ENCODE measurements at regions not wholly inside any gene's neighbourhood (a gene's known extent, or its start where the extent isn't known, plus 50 kb on each side); places are given as distances from the start of the nearest gene placed in this dataset.
"Not testable (repeated sequence)": the region's sequence is repeated elsewhere in the genome, so short reads cannot be mapped to it uniquely, and the experiment has no call there.

DNA sequence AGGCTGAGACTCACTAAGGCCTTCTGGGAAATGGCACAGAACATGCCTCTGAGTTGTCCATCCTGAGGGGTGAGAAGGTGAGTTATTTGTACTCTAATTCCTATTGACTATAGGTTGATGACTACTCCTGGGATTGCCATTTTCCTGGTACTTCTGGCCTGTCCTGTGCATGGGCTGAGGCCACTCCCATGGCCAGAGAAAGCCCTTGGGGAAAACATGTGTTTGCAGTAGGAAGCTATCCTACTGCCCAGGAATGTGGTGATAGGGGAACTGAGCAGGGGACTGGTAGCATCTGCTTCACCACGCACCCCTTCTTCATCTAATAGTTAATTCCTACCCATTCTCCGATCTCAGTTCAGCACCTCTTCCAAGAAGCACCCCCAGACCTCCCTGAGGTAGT lies 62.6 kb upstream of the MEX3C start:
- Histone ChIP-seq H3K4me1 (ENCODE audit: control insufficient read depth in 1 of 2, insufficient read depth in 2 of 2, low read depth in 1 of 2, low read length in 1 of 2) (peaks cover 0 to 5% of the 10 kb centered on the region in 2 experiments; a peak in 2 of 4 replicates), H3K9ac (no peak overlapping the region), H3K27me3 (ENCODE audit: insufficient read depth) (no peaks in the 10 kb centered on the region), H2AFZ (ENCODE audit: low read depth) (no peak overlapping the region), H3K36me3 (replicated peaks in 1 of 2; ENCODE audit: control insufficient read depth in 1 of 2, insufficient read depth in 2 of 2, low read length in 1 of 2) (no peaks in the 10 kb centered on the region), H3K4me2 (no peak overlapping the region), H3K9me2 (no peaks in the 10 kb centered on the region), H3K79me2 (ENCODE audit: insufficient read depth) (no peaks in the 10 kb centered on the region), H3K27ac (ENCODE audit: low read depth in 2 of 2, low read length in 1 of 2) (no peak overlapping the region), H3K9me3 (no peaks in the 10 kb centered on the region), H3F3A (replicated peaks; ENCODE audit: insufficient read depth) (no peaks in the 10 kb centered on the region), H4K20me1 (ENCODE audit: insufficient read depth) (no peaks in the 10 kb centered on the region), H3K4me3 (ENCODE audit: low read depth in 2 of 2, low read length in 1 of 2) (no peak overlapping the region)
- WGBS (ENCODE audit: low lambda C conversion rate), result 36% methylated on average over 2 of the region's 2 CpGs
- CTCF ChIA-PET, result interaction anchor here (1.3 kb wide), 1 partner anchor 11 kb away, joined by 4 read pairs; no protein-coding TSS in a partner anchor
- no peak for TF ChIP-seq NRF1 (IDR thresholded peaks at IDR 0.05; ENCODE audit: low read depth, low read length)
- 0 out of 2 replicates have a peak, but pooled peaks have one; percentile 25 for TF ChIP-seq RCOR1 (IDR thresholded peaks at IDR 0.05; ENCODE audit: low read length)
- DNase-seq, result no peak
- POLR2A ChIA-PET, result no interaction called here

DNA sequence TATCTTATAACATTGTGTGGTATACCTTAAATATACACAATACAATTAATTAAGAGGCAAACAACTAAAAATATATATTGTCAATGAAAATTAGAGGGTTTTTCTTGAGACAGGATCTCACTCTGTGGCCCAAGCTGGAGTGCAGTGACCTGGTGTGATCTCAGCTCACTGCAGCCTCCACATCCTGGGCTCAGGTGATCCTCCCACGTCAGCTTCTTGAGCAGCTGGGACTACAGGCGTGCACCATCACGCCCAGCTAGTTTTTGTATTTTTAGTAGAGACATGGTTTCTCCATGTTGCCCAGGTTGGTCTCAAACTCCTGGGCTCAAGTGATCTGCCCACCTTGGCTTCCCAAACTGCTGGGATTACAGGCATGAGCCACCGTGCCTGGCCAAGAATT lies 68.6 kb upstream of the MEX3C start:
- CTCF ChIA-PET, result not testable (repeated sequence)

DNA sequence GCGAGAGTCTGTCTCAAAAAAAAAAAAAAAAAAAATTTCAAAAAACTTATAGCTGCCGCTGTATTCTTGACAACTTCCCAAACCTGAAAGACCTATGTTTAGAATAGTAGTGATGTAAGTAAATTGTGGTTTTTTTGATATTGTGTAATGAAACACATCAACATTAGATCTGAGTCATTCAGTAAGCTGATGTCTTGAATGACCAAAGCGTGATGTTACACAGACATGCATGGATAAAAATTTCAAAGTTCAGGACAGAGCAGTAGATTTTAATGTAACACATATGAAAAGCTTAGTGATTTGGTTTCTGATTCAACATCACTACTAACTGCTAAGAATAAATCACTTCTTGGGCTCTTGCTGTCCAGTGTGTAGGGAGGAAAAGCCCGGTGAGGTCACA lies 69.3 kb upstream of the MEX3C start:
- ChIA-PET CTCF (interaction anchor here (0.7 to 1.0 kb wide), 2 partner anchors 11 to 156 kb away, joined by 3 to 4 read pairs; no protein-coding TSS in a partner anchor), POLR2A (no interaction called here)
- H3K4me2 ChIP-seq, result no peak overlapping the region
- no peaks in the 10 kb centered on the region for H3K9me3 ChIP-seq
- H3K79me2 ChIP-seq (ENCODE audit: insufficient read depth), result no peaks in the 10 kb centered on the region
- no peak overlapping the region for H2AFZ ChIP-seq (ENCODE audit: low read depth)
- H3K4me1 ChIP-seq (ENCODE audit: control insufficient read depth in 1 of 2, insufficient read depth in 2 of 2, low read depth in 1 of 2, low read length in 1 of 2), result no peaks in the 10 kb centered on the region
- no peaks in the 10 kb centered on the region for H3K9me2 ChIP-seq
- no peaks in the 10 kb centered on the region for H3K36me3 ChIP-seq (replicated peaks in 1 of 2; ENCODE audit: control insufficient read depth in 1 of 2, insufficient read depth in 2 of 2, low read length in 1 of 2)
- no peak overlapping the region for H3K27ac ChIP-seq (ENCODE audit: low read depth in 2 of 2, low read length in 1 of 2)
- H3K4me3 ChIP-seq (ENCODE audit: low read depth in 2 of 2, low read length in 1 of 2), result no peak overlapping the region
- H3K27me3 ChIP-seq (ENCODE audit: insufficient read depth), result no peaks in the 10 kb centered on the region
- no peaks in the 10 kb centered on the region for H4K20me1 ChIP-seq (ENCODE audit: insufficient read depth)
- TF ChIP-seq JUND (IDR thresholded peaks at IDR 0.05), result no peak
- TF ChIP-seq, protein P1, sequence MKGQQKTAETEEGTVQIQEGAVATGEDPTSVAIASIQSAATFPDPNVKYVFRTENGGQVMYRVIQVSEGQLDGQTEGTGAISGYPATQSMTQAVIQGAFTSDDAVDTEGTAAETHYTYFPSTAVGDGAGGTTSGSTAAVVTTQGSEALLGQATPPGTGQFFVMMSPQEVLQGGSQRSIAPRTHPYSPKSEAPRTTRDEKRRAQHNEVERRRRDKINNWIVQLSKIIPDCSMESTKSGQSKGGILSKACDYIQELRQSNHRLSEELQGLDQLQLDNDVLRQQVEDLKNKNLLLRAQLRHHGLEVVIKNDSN (IDR thresholded peaks at IDR 0.05; ENCODE audit: borderline replicate concordance, low read depth), result no peak
- no peak for TF ChIP-seq RAD21 (IDR thresholded peaks at IDR 0.05; ENCODE audit: low read length)
- no peak for TF ChIP-seq POLR2AphosphoS5 (IDR thresholded peaks at IDR 0.05; ENCODE audit: low read depth, low read length)
- WGBS (ENCODE audit: low lambda C conversion rate), result 71% methylated on average over 4 of the region's 4 CpGs
- H3K9ac ChIP-seq, result no peak overlapping the region
- no peak for DNase-seq
- no peaks in the 10 kb centered on the region for H3F3A ChIP-seq (replicated peaks; ENCODE audit: insufficient read depth)

More for the DNA sequence above, 68.6 kb upstream of the MEX3C start:
- H3K9ac ChIP-seq; H4K20me1 ChIP-seq (ENCODE audit: insufficient read depth); H3K27me3 ChIP-seq (ENCODE audit: insufficient read depth); H3K9me3 ChIP-seq; H3K27ac ChIP-seq (ENCODE audit: low read depth in 2 of 2, low read length in 1 of 2); DNase-seq; H3F3A ChIP-seq (replicated peaks; ENCODE audit: insufficient read depth); H2AFZ ChIP-seq (ENCODE audit: low read depth); H3K4me1 ChIP-seq (ENCODE audit: control insufficient read depth in 1 of 2, insufficient read depth in 2 of 2, low read depth in 1 of 2, low read length in 1 of 2); H3K36me3 ChIP-seq (replicated peaks in 1 of 2; ENCODE audit: control insufficient read depth in 1 of 2, insufficient read depth in 2 of 2, low read length in 1 of 2); H3K4me3 ChIP-seq (ENCODE audit: low read depth in 2 of 2, low read length in 1 of 2); H3K79me2 ChIP-seq (ENCODE audit: insufficient read depth); H3K9me2 ChIP-seq; POLR2A ChIA-PET; H3K4me2 ChIP-seq: not testable (repeated sequence)
- 39% methylated on average over 4 of the region's 4 CpGs for WGBS (ENCODE audit: low lambda C conversion rate)

DNA sequence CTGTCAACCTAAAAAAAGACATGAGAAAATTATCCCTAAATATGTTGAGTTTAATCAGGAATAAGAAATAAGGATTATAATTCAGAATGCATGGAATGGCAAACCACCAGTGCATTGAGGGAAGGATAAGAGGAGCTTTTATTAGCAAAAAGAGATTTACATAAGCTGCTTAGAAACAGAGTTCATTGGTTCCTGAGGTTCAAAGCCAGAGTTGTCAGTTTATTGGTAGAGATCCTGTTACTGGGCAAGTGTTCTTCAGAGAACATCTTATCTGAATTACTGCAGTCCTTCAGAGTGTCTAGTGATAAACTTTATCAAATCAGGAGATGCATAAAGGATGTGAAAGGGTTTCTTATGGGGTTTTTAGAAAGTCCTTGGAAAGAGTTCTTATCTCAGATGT lies 76.0 kb upstream of the MEX3C start:
- ChIA-PET CTCF (interaction anchor here (0.5 kb wide), 1 partner anchor 12 kb away, joined by 3 read pairs; no protein-coding TSS in a partner anchor), POLR2A (no interaction called here)
- Histone ChIP-seq H2AFZ (ENCODE audit: low read depth) (no peak overlapping the region), H3K9me3 (no peaks in the 10 kb centered on the region), H3K4me1 (ENCODE audit: control insufficient read depth in 1 of 2, insufficient read depth in 2 of 2, low read depth in 1 of 2, low read length in 1 of 2) (peaks cover 0 to 4% of the 10 kb centered on the region in 2 experiments; a peak in 1 of 4 replicates), H3K4me2 (no peak overlapping the region), H3K27ac (ENCODE audit: low read depth in 2 of 2, low read length in 1 of 2) (no peak overlapping the region), H4K20me1 (ENCODE audit: insufficient read depth) (no peaks in the 10 kb centered on the region), H3K36me3 (replicated peaks in 1 of 2; ENCODE audit: control insufficient read depth in 1 of 2, insufficient read depth in 2 of 2, low read length in 1 of 2) (no peaks in the 10 kb centered on the region), H3K27me3 (ENCODE audit: insufficient read depth) (no peaks in the 10 kb centered on the region), H3K79me2 (ENCODE audit: insufficient read depth) (no peaks in the 10 kb centered on the region), H3F3A (replicated peaks; ENCODE audit: insufficient read depth) (no peaks in the 10 kb centered on the region), H3K4me3 (ENCODE audit: low read depth in 2 of 2, low read length in 1 of 2) (no peak overlapping the region), H3K9ac (no peak overlapping the region), H3K9me2 (no peaks in the 10 kb centered on the region)
- DNase-seq, result no peak
- TF ChIP-seq ELF1 (IDR thresholded peaks at IDR 0.05), result no peak
- TF ChIP-seq FOXJ3 (CRISPR knock-in tag; IDR thresholded peaks at IDR 0.05), result no peak
- no peak for TF ChIP-seq TCF12 (IDR thresholded peaks at IDR 0.05)
- TF ChIP-seq TEAD4 (IDR thresholded peaks at IDR 0.05; ENCODE audit: borderline replicate concordance, insufficient read depth), result no peak
- no peak for TF ChIP-seq RCOR1 (IDR thresholded peaks at IDR 0.05; ENCODE audit: low read length)
- TF ChIP-seq, protein P2, sequence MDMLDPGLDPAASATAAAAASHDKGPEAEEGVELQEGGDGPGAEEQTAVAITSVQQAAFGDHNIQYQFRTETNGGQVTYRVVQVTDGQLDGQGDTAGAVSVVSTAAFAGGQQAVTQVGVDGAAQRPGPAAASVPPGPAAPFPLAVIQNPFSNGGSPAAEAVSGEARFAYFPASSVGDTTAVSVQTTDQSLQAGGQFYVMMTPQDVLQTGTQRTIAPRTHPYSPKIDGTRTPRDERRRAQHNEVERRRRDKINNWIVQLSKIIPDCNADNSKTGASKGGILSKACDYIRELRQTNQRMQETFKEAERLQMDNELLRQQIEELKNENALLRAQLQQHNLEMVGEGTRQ (IDR thresholded peaks at IDR 0.05; ENCODE audit: borderline replicate concordance, low read depth, low read length), result no peak
- no peak for TF ChIP-seq POLR2AphosphoS5 (IDR thresholded peaks at IDR 0.05; ENCODE audit: low read depth, low read length)
- TF ChIP-seq EZH2phosphoT487 (IDR thresholded peaks at IDR 0.05; ENCODE audit: borderline replicate concordance, low read depth), result no peak
- no peak for TF ChIP-seq NRF1 (IDR thresholded peaks at IDR 0.05; ENCODE audit: low read depth, low read length)
- no peak for TF ChIP-seq GATA2 (CRISPR knock-in tag; IDR thresholded peaks at IDR 0.05)
- no peak for TF ChIP-seq TAF1 (IDR thresholded peaks at IDR 0.05; ENCODE audit: borderline replicate concordance, low read depth, low read length)
- no peak for TF ChIP-seq MXI1 (IDR thresholded peaks at IDR 0.05; ENCODE audit: low read depth, low read length)

Data from SK-N-SH (cell line).